Tibial nerve (tissue), 3 donors: ENCODE measurements at regions not wholly inside any gene's neighbourhood (a gene's known extent, or its start where the extent isn't known, plus 50 kb on each side); places are given as distances from the start of the nearest gene placed in this dataset.

Experiments
- EP300 ChIP-seq, 2 donors: sonication (generic); formaldehyde crosslinking; IDR thresholded peaks; one replicate each; pipeline ENCODE4 v1.6.1; 2017; ENCODE audit warnings: antibody characterized with exemption in 2 of 2, mild to moderate bottlenecking in 1 of 2
- POLR2A ChIP-seq, 2 donors: fragments of 450-650 bp; IDR thresholded peaks; one replicate each; pipeline ENCODE4 v1.6.1; 2017; ENCODE audit warnings: antibody characterized with exemption in 2 of 2, mild to moderate bottlenecking in 2 of 2, moderate library complexity in 2 of 2

DNA sequence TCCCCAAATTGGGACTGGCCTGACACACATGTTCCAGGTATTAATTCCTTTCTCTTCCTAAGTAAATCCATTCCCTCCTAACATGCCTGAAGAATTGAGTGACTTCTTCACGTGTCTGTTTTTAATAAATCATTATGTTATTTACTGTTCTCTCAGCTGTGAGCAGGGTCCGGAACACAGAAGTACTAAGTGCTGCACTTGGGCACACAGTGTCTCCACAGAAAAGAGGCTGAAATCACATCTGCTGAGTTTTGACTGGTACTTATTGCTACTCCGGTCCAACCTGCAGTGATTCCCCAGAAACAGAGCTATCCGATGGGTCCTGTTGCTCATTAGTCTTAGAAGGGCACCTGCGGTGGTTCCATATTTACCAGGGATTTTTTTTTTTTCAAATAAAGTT lies 202.6 kb downstream of the RBM46 start:
- TF ChIP-seq POLR2A (IDR thresholded peaks at IDR 0.05) = no peak
- TF ChIP-seq EP300 (IDR thresholded peaks at IDR 0.05) = no peak
